SK-N-MC (cell line): ENCODE measurements at regions not wholly inside any gene's neighbourhood (a gene's known extent, or its start where the extent isn't known, plus 50 kb on each side); places are given as distances from the start of the nearest gene placed in this dataset.

ENCODE experiments used
- EZH2 ChIP-seq: fragments of 200-600 bp; sonication (generic); IDR thresholded peaks from one replicate; pipeline ENCODE4 v1.6.1; 2017; ENCODE audit warnings: antibody characterized with exemption
- POLR2AphosphoS5 ChIP-seq: IDR thresholded peaks from 2 replicates; pipeline ENCODE4 v1.6.1; 2012; ENCODE audit warnings: mild to moderate bottlenecking, low read depth, low read length, borderline replicate concordance

- no peak for TF ChIP-seq POLR2AphosphoS5
- TF ChIP-seq EZH2 = no peak
Measured at GRCh38 chr14:38101679-38102078, 106.0 kb upstream of the SSTR1 start.
